Fibroblast of villous mesenchyme (primary cell): ENCODE measurements at regions not wholly inside any gene's neighbourhood (a gene's known extent, or its start where the extent isn't known, plus 50 kb on each side); places are given as distances from the start of the nearest gene placed in this dataset.

ENCODE experiments used
- DNase-seq: peaks from one replicate; pipeline ENCODE4 v3.0.0-alpha.2; 2010; ENCODE audit warnings: low read depth
- H3K4me3 ChIP-seq: 2 replicates; pipeline ENCODE4 v1.5.1; 2011; ENCODE audit warnings: low read depth, mild to moderate bottlenecking, low read length
- TF ChIP-seq, protein P1 (sequence below): IDR thresholded peaks from 2 replicates; pipeline ENCODE4 v1.5.1; 2012; ENCODE audit warnings: low read depth, mild to moderate bottlenecking, low read length; ENCODE audit not compliant: insufficient read depth

DNA sequence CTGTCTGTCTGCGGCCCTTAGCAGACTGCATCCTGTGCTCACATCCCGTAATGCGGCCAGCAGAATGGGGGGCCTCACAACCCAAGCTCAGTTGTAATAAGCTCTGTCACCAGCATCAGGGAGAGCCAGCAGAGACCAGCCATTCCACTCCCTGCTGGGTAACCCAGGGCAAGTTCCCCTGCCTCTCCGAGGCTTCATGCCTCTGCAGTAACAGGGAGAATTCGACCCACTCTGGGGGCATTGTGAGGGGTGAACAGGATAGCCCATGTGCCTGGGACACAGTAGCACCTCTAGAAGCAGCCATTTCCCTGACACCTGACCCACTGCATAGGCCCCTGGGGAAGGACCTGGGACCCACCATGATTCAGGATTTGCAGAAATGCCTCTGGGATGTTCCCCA lies 461.2 kb downstream of the MATN1 start:
- DNase-seq, result no peak
- no peak overlapping the region for H3K4me3 ChIP-seq
- TF ChIP-seq, protein P1, sequence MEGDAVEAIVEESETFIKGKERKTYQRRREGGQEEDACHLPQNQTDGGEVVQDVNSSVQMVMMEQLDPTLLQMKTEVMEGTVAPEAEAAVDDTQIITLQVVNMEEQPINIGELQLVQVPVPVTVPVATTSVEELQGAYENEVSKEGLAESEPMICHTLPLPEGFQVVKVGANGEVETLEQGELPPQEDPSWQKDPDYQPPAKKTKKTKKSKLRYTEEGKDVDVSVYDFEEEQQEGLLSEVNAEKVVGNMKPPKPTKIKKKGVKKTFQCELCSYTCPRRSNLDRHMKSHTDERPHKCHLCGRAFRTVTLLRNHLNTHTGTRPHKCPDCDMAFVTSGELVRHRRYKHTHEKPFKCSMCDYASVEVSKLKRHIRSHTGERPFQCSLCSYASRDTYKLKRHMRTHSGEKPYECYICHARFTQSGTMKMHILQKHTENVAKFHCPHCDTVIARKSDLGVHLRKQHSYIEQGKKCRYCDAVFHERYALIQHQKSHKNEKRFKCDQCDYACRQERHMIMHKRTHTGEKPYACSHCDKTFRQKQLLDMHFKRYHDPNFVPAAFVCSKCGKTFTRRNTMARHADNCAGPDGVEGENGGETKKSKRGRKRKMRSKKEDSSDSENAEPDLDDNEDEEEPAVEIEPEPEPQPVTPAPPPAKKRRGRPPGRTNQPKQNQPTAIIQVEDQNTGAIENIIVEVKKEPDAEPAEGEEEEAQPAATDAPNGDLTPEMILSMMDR, result no peak

DNA sequence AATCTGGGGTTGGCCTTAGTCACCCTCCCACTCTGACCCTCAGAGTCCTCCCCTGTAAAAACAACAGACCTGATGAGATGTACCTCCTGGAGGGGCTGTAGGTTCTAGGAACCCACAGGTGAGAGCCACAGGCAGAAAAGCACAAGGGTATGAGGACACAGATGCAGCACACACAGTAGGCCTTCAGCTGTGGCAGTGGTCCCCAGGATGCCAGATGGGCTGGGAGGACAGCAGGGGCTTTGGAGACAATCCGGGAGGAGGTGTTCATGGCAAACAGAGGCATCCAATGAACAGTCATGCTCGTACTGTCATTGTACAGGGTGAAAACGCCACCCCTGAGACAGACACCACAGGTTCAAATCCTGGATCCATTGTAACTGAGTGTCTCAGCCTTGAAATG lies 463.1 kb downstream of the MATN1 start:
- TF ChIP-seq, protein P1, result no peak
- DNase-seq, result no peak
- H3K4me3 ChIP-seq, result no peak overlapping the region

DNA sequence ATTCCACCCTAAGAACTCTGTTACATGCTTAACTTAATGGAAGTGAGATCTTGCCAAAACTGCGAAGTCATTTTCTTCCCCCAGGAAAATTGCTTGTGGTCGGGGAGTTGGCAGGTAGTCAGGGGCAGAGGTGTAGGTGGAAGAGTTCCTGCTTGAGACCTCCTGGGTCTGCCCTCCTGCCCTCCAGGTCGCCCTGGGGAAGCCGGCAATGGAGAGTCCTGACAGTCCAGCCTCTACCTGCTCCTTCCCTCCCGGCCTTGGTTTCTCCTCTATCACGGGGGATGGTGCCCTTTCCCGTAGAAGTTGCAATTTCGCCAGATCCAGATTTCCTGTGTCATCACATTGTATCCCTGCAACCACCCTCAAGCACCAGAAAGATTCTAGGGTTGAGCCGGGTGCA lies 463.8 kb downstream of the MATN1 start:
- no peak for DNase-seq
- TF ChIP-seq, protein P1, result no peak
- H3K4me3 ChIP-seq, result no peak overlapping the region

DNA sequence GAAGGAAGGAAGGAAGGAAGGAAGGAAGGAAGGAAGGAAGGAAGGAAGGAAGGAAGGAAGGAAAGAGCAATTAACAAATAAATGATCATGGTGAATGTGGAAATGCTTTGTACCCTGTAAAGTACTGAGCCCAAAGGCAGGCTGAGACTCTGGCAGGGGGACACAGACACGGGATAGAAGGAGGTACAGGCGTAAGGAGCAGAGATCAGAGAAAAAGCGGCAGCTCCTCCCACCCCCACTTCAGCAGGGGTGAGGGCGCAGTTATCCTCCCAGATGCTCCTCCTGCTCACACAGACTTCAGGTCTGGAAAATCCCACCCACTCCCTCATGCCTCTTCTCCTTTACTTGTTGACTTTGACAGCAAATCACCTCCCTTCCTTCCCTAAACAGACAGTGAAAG lies 464.5 kb downstream of the MATN1 start:
- DNase-seq, result no peak
- TF ChIP-seq, protein P1, result no peak
- no peak overlapping the region for H3K4me3 ChIP-seq

DNA sequence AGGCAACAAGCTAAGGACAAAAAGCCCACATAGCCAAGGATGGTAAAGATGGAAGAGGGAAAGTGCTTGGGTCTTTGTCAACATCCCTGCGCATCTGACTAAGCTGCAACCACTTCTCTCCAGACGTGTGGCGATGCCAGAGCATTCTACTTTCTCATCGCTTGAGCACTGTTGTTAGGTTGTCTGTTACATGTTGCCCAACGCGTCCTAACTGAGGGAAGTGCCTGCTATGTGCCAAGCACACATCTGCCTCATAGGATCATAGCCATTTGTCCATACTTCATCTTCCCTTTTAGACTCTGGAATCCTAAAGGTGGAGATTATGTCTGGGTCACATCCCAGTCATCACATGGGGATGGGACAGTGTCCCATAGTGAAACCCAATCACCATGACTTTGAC lies 464.9 kb downstream of the MATN1 start:
- no peak for DNase-seq
- TF ChIP-seq, protein P1, result no peak
- H3K4me3 ChIP-seq, result no peak overlapping the region

DNA sequence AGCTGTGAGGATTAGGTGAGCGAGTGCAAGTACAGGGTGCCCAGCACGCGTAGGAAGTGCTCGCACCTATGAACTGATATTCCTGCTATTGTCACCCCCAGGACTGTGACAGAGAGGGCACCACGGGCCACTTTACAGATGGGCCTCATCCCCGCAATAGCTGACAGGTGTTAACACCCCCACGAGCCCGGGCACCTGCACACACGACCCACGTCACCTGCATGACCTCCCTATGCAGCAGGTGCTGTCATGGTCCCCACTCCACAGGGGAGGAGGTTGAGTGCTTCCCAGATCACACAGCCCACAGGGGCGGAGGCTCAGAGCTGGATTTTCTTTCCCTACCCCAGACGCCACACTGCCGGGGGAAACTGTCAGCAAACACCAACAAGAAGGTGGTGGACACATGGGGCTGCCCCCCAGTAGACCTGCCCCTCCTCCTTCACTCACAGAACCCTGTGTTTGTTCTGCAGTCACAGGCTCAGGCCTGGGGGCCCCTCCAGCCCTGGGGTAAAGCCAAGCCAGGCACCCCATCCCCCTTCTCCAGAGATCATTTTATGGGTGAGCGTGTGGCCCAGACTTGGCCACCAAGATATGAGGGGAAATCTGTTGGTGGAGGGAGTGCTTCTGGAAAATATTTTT lies 465.5 kb downstream of the MATN1 start:
- DNase-seq, result no peak
- TF ChIP-seq, protein P1, result no peak

DNA sequence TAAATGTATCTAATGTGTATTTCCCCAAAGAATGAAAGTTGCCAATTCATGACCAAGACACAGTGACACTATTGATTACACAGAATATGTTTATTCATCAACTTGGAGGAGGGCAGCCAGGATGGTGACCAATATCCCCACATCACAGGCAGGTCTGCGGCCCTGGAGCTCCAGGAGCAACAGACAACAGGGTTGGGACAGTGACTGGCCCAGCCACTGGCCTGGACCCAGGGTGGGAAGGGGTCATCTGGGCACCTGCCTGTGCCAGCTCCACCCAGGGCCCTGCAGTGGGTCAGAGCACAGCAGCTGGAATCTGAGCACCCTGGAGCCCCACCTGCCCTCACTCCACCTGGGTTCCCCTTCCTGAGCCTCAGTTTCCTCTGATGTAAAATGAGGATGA lies 466.1 kb downstream of the MATN1 start:
- DNase-seq, result no peak
- no peak overlapping the region for H3K4me3 ChIP-seq
- TF ChIP-seq, protein P1, result no peak

More for the DNA sequence above, 465.5 kb downstream of the MATN1 start:
- no peak overlapping the region for H3K4me3 ChIP-seq
